IMR-90 (cell line): ENCODE measurements at regions not wholly inside any gene's neighbourhood (a gene's known extent, or its start where the extent isn't known, plus 50 kb on each side); places are given as distances from the start of the nearest gene placed in this dataset.

Experiments used
- ATAC-seq: fragments of 200-7000 bp; cut with Tn5 transposase; 2 replicates; pipeline ENCODE4 v1.9.1; 2020; ENCODE audit warnings: low read depth, mild to moderate bottlenecking, moderate library complexity
- BruUV-seq: library from RNA; stranded (reverse); fragments of 400-500 nt; replicated peaks from 2 replicates; lab custom pipeline; 2021; lab: Mats Ljungman, UMichigan
- CTCF ChIA-PET: fragments of 300-600 bp; formaldehyde crosslinking; extraction: SDS; loops from one replicate; lab custom pipeline; 2021; ENCODE audit warnings: antibody characterized with exemption; lab: Yijun Ruan, JAX
- POLR2A ChIA-PET: fragments of 300-600 bp; sonication (Branson Sonifier 250); formaldehyde crosslinking; loops from one replicate; lab custom pipeline; 2022; ENCODE audit warnings: antibody characterized with exemption; ENCODE audit not compliant: unreplicated experiment; lab: Charles Lee
- DNase-seq: peaks from one replicate; pipeline ENCODE4 v3.0.0; 2013
- H2AFZ ChIP-seq: replicated peaks from 2 replicates; pipeline ENCODE3; 2013; ENCODE audit warnings: low read length, mild to moderate bottlenecking; ENCODE audit not compliant: poor library complexity
- H2AK5ac ChIP-seq: 2 replicates; pipeline ENCODE4 v1.6.1; 2013; ENCODE audit warnings: low read depth, low read length, inconsistent platforms
- H2AK9ac ChIP-seq: replicated peaks from 2 replicates; pipeline ENCODE3; 2013; ENCODE audit warnings: mild to moderate bottlenecking, low read depth, low read length, moderate library complexity; ENCODE audit not compliant: poor library complexity
- H2BK120ac ChIP-seq: 2 replicates; pipeline ENCODE4 v1.6.1; 2013; ENCODE audit warnings: low read depth, low read length, inconsistent platforms
- H2BK15ac ChIP-seq: 3 replicates; pipeline ENCODE4 v1.6.1; 2013; ENCODE audit warnings: low read depth, low read length, inconsistent platforms
- H2BK20ac ChIP-seq: 2 replicates; pipeline ENCODE4 v1.6.1; 2013; ENCODE audit warnings: low read depth, mild to moderate bottlenecking, inconsistent platforms, low read length, moderate library complexity
- H2BK5ac ChIP-seq: 2 replicates; pipeline ENCODE4 v1.6.1; 2013; ENCODE audit warnings: mild to moderate bottlenecking, low read depth, low read length, inconsistent platforms; ENCODE audit not compliant: poor library complexity, severe bottlenecking
- H3K14ac ChIP-seq: replicated peaks from 2 replicates; pipeline ENCODE4 v1.6.1; 2013; ENCODE audit warnings: low read depth, low read length, inconsistent platforms
- H3K18ac ChIP-seq: 2 replicates; pipeline ENCODE4 v1.6.1; 2013; ENCODE audit warnings: low read depth, low read length, control low read depth
- H3K23ac ChIP-seq: 2 replicates; pipeline ENCODE4 v1.6.1; 2013; ENCODE audit warnings: low read depth, low read length, inconsistent platforms
- H3K27ac ChIP-seq: 2 replicates; pipeline ENCODE4 v1.5.1; 2013; ENCODE audit warnings: mild to moderate bottlenecking, control low read depth, low read length; ENCODE audit not compliant: insufficient read depth
- H3K27me3 ChIP-seq: 2 replicates; pipeline ENCODE4 v1.6.1; 2013; ENCODE audit warnings: low read length; ENCODE audit not compliant: control insufficient read depth, insufficient read depth
- H3K36me3 ChIP-seq: 2 replicates; pipeline ENCODE4 v1.6.1; 2013; ENCODE audit warnings: low read length, mixed read lengths; ENCODE audit not compliant: control insufficient read depth, insufficient read depth
- H3K4ac ChIP-seq: 2 replicates; pipeline ENCODE4 v1.6.1; 2013; ENCODE audit warnings: low read depth, low read length, inconsistent platforms
- H3K4me1 ChIP-seq: 2 replicates; pipeline ENCODE4 v1.6.1; 2013; ENCODE audit warnings: low read length, mixed read lengths; ENCODE audit not compliant: control insufficient read depth, insufficient read depth
- H3K4me2 ChIP-seq: 2 replicates; pipeline ENCODE4 v1.6.1; 2013; ENCODE audit warnings: low read depth, mild to moderate bottlenecking, control low read depth, low read length, moderate library complexity
- H3K4me3 ChIP-seq: 2 replicates; pipeline ENCODE4 v1.5.1; 2013; ENCODE audit warnings: low read depth, mild to moderate bottlenecking, control low read depth, low read length, moderate library complexity; ENCODE audit not compliant: insufficient read depth
- H3K56ac ChIP-seq: 2 replicates; pipeline ENCODE4 v1.6.1; 2013; ENCODE audit warnings: low read length, inconsistent platforms; ENCODE audit not compliant: insufficient read depth; ENCODE audit errors: extremely low read depth
- H3K79me1 ChIP-seq, 2 experiments: 2 replicates each; pipeline ENCODE4 v1.6.1; 2013; ENCODE audit warnings: low read length in 2 of 2, inconsistent platforms in 1 of 2, low read depth in 1 of 2
- H3K9ac ChIP-seq: 2 replicates; pipeline ENCODE4 v1.6.1; 2013; ENCODE audit warnings: low read depth, low read length, control low read depth
- H3K9me1 ChIP-seq: 2 replicates; pipeline ENCODE4 v1.6.1; 2013; ENCODE audit warnings: low read length, inconsistent platforms; ENCODE audit not compliant: insufficient read depth
- H3K9me3 ChIP-seq: 2 replicates; pipeline ENCODE4 v1.6.1; 2013; ENCODE audit warnings: low read length; ENCODE audit not compliant: control insufficient read depth, insufficient read depth
- H4K20me1 ChIP-seq: 2 replicates; pipeline ENCODE4 v1.6.1; 2013; ENCODE audit warnings: low read length, inconsistent platforms; ENCODE audit not compliant: insufficient read depth
- H4K5ac ChIP-seq: 2 replicates; pipeline ENCODE4 v1.6.1; 2013; ENCODE audit warnings: mild to moderate bottlenecking, low read depth, low read length, control low read depth
- H4K8ac ChIP-seq, 2 experiments: 2 replicates each; pipeline ENCODE4 v1.6.1; 2013; ENCODE audit warnings: low read depth in 2 of 2, low read length in 2 of 2, control low read depth in 1 of 2, inconsistent platforms in 1 of 2
- H4K91ac ChIP-seq: 2 replicates; pipeline ENCODE4 v1.6.1; 2013; ENCODE audit warnings: low read depth, low read length, inconsistent platforms; ENCODE audit not compliant: insufficient read depth
- BHLHE40 ChIP-seq: fragments of 150-350 bp; IDR thresholded peaks from 2 replicates; pipeline ENCODE4 v1.6.1; 2016; ENCODE audit warnings: mild to moderate bottlenecking, low read depth, low read length
- CEBPB ChIP-seq: IDR thresholded peaks from 2 replicates; pipeline ENCODE4 v1.6.1; 2012; ENCODE audit warnings: low read depth, low read length, improper control_type of control experiment
- CHD1 ChIP-seq: IDR thresholded peaks from 2 replicates; pipeline ENCODE4 v1.6.1; 2012; ENCODE audit warnings: low read depth, low read length, improper control_type of control experiment
- CTCF ChIP-seq: conservative IDR thresholded peaks from 2 replicates; pipeline ENCODE4 v1.5.1; 2012; ENCODE audit warnings: mild to moderate bottlenecking, low read depth, low read length, improper control_type of control experiment
- ELK1 ChIP-seq: fragments of 150-350 bp; IDR thresholded peaks from 2 replicates; pipeline ENCODE4 v1.6.1; 2016; ENCODE audit warnings: low read depth, mild to moderate bottlenecking, low read length, moderate library complexity, borderline replicate concordance
- FOS ChIP-seq: fragments of 150-350 bp; IDR thresholded peaks from 2 replicates; pipeline ENCODE4 v1.6.1; 2016; ENCODE audit warnings: low read depth, low read length
- MAFK ChIP-seq: IDR thresholded peaks from 2 replicates; pipeline ENCODE4 v1.6.1; 2012; ENCODE audit warnings: low read depth, low read length, improper control_type of control experiment
- MAZ ChIP-seq: IDR thresholded peaks from 2 replicates; pipeline ENCODE4 v1.6.1; 2012; ENCODE audit warnings: low read depth, mild to moderate bottlenecking, low read length, improper control_type of control experiment, moderate library complexity, borderline replicate concordance
- MXI1 ChIP-seq: IDR thresholded peaks from 2 replicates; pipeline ENCODE4 v1.6.1; 2012; ENCODE audit warnings: low read depth, mild to moderate bottlenecking, low read length, moderate library complexity, borderline replicate concordance
- NFE2L2 ChIP-seq: fragments of 150-350 bp; IDR thresholded peaks from 2 replicates; pipeline ENCODE4 v1.6.1; 2016; ENCODE audit warnings: low read depth, mild to moderate bottlenecking, low read length
- POLR2A ChIP-seq: IDR thresholded peaks from 2 replicates; pipeline ENCODE4 v1.6.1; 2012; ENCODE audit warnings: mild to moderate bottlenecking, low read depth, low read length
- RCOR1 ChIP-seq: IDR thresholded peaks from 2 replicates; pipeline ENCODE4 v1.6.1; 2012; ENCODE audit warnings: mild to moderate bottlenecking, low read length, improper control_type of control experiment; ENCODE audit not compliant: insufficient replicate concordance
- RFX5 ChIP-seq: IDR thresholded peaks from 2 replicates; pipeline ENCODE4 v1.8.0; 2012; ENCODE audit warnings: low read depth, mild to moderate bottlenecking, low read length, moderate library complexity
- SMC3 ChIP-seq: fragments of 150-350 bp; IDR thresholded peaks from 2 replicates; pipeline ENCODE4 v1.6.1; 2016; ENCODE audit warnings: low read depth, mild to moderate bottlenecking, antibody characterized with exemption, low read length, moderate library complexity
- WGBS, 2 experiments: methylation state at CpG; one replicate each; pipeline versions ENCODE4 v1.1.5 to v1.1.7; 2013; ENCODE audit warnings: missing lambda C conversion rate in 2 of 2; ENCODE audit not compliant: insufficient read length in 1 of 2; ENCODE audit errors: extremely low coverage in 2 of 2; 5-methylcytosine and 5-hydroxymethylcytosine counted together
- dilution Hi-C: fragments of 300-500 bp; cut with HindIII; formaldehyde crosslinking; loops from one replicate; pipeline ENCODE4 v1.14.3; 2018; ENCODE audit warnings: low sequenced_read_pairs; ENCODE audit not compliant: unreplicated experiment
- in situ Hi-C: fragments of 300-500 bp; cut with MboI; formaldehyde crosslinking; loops from 3 replicates; pipeline ENCODE4 v1.14.3; 2019; ENCODE audit warnings: low sequenced_read_pairs, inconsistent platforms, mixed read lengths
- intact Hi-C: fragments of 100-400 bp; cut with micrococcal nuclease; formaldehyde crosslinking; loops from 2 replicates; pipeline ENCODE4 v1.10.0; 2022
- TF ChIP-seq, protein P1 (sequence below): fragments of 150-350 bp; IDR thresholded peaks from 2 replicates; pipeline ENCODE4 v1.6.1; 2017; ENCODE audit warnings: mild to moderate bottlenecking, antibody characterized with exemption, low read length, low read depth

DNA sequence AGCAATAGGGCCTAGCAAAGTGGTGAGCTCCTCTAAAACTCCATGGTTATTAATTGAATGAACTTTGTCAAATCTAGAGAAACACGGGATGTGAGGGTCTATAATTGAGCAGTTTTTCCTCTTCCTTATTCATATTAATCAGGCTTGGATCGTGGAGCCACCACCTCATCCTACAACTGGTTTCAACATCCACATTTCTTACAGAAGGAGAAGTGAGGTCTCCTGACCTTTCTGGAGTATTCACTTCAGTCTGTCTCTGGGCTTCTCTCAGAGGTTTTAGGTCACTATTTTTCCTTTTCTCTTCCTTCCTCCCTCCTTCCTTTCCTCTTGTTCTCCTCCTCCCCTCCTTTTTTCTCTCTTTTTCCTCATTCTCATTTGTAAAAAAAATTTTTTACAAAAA lies 177.3 kb upstream of the ACTBL2 start:
- no peak for TF ChIP-seq MAZ
- TF ChIP-seq RCOR1 = no peak
- TF ChIP-seq, protein P1, sequence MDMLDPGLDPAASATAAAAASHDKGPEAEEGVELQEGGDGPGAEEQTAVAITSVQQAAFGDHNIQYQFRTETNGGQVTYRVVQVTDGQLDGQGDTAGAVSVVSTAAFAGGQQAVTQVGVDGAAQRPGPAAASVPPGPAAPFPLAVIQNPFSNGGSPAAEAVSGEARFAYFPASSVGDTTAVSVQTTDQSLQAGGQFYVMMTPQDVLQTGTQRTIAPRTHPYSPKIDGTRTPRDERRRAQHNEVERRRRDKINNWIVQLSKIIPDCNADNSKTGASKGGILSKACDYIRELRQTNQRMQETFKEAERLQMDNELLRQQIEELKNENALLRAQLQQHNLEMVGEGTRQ = no peak
- no peak for TF ChIP-seq CHD1
- no peak for TF ChIP-seq BHLHE40
- TF ChIP-seq ELK1 = no peak
- no peak for TF ChIP-seq CEBPB
- TF ChIP-seq MAFK = no peak
- TF ChIP-seq FOS = no peak
- no peak for TF ChIP-seq NFE2L2
- TF ChIP-seq POLR2A = no peak
- TF ChIP-seq SMC3 = no peak
- no peak for TF ChIP-seq RFX5
- no peak for TF ChIP-seq CTCF
- TF ChIP-seq MXI1 = no peak
- Histone ChIP-seq H3K27ac (no peak overlapping the region), H4K5ac (no peak overlapping the region), H3K9me1 (no peaks in the 10 kb centered on the region), H3K18ac (no peak overlapping the region), H3K9ac (no peak overlapping the region), H3K4me3 (no peak overlapping the region), H4K20me1 (no peaks in the 10 kb centered on the region), H2AK5ac (no peak overlapping the region), H3K4ac (no peak overlapping the region), H3K23ac (no peak overlapping the region), H2BK15ac (no peak overlapping the region), H2AFZ (no peak overlapping the region), H3K14ac (no peak overlapping the region), H3K79me1 (no peaks in the 10 kb centered on the region), H3K36me3 (no peaks in the 10 kb centered on the region), H3K9me3 (no peaks in the 10 kb centered on the region), H3K56ac (no peak overlapping the region), H3K27me3 (no peaks in the 10 kb centered on the region), H2BK120ac (no peak overlapping the region), H3K4me1 (peaks cover 1% of the 10 kb centered on the region; the same call in 1 of the 2 replicates), H4K8ac (no peak overlapping the region), H2BK20ac (no peak overlapping the region), H2BK5ac (no peak overlapping the region), H3K4me2 (no peak overlapping the region), H2AK9ac (no peak overlapping the region), H4K91ac (no peak overlapping the region)
- POLR2A ChIA-PET = no interaction called here
- intact Hi-C loops (loop anchor here (10.0 kb wide), 2 partner anchors 115 to 365 kb away; no protein-coding TSS in a partner anchor), in situ Hi-C loops (no loop called here), dilution Hi-C loops (no loop called here)
- no peak for ATAC-seq
- CTCF ChIA-PET = no interaction called here
- BruUV-seq = no TSS peak
- no CpG with 5 or more reads among the region's 2 CpGs for WGBS, 2 experiments
- DNase-seq = no peak
